ENCODE measurements at regions not wholly inside any gene's neighbourhood (a gene's known extent, or its start where the extent isn't known, plus 50 kb on each side); places are given as distances from the start of the nearest gene placed in this dataset.
"Not testable (repeated sequence)": the region's sequence is repeated elsewhere in the genome, so short reads cannot be mapped to it uniquely, and the experiment has no call there.

DNA sequence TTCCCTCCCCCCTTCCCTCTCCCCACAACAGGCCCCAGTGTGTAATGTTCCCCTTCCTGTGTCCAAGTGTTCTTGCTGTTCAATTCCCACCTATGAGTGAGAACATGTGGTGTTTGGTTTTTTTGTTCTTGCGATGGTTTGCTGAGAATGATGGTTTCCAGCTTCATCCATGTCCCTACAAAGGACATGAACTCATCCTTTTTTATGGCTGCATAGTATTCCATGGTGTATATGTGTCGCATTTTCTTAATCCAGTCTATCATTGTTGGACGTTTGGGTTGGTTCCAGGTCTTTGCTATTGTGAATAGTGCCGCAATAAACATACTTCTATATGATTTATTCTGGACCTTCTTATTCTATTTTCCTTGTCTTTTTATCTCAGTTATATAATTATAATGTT is 165.2 kb upstream of the SLC35G4 start:
- H3K4me3 Mint-ChIP-seq; H3K36me3 ChIP-seq (ENCODE audit: control insufficient read depth, insufficient read depth, low read length); H3K27me3 ChIP-seq (ENCODE audit: control insufficient read depth, insufficient read depth, low read length); H3K27ac Mint-ChIP-seq; H3K4me1 ChIP-seq (ENCODE audit: control insufficient read depth, insufficient read depth, low read length, poor library complexity, severe bottlenecking); H3K9me3 ChIP-seq (ENCODE audit: control insufficient read depth in 2 of 2, low read length in 2 of 2); H3K4me3 ChIP-seq (ENCODE audit: low read depth, low read length); DNase-seq; ATAC-seq (ENCODE audit: low read depth in 2 of 2); H3K4me1 Mint-ChIP-seq; H3K27ac ChIP-seq (ENCODE audit: insufficient read depth, low read length, poor library complexity, severe bottlenecking); H3K36me3 Mint-ChIP-seq; H3K27me3 Mint-ChIP-seq: not testable (repeated sequence)
- H3K9me3 Mint-ChIP-seq = peaks cover 0 to 16% (median 5%) of the 10 kb centered on the region in 7 donors

GRCh38 chr18:11437046-11437445 is 172.3 kb upstream of the SLC35G4 start:
- Mint-ChIP-seq H3K27me3 (no peaks in the 10 kb centered on the region), H3K4me3 (no peak overlapping the region), H3K9me3 (peaks cover 0 to 9% (median 3%) of the 10 kb centered on the region in 7 donors), H3K4me1 (no peaks in the 10 kb centered on the region), H3K27ac (no peak overlapping the region), H3K36me3 (no peaks in the 10 kb centered on the region)
- no peaks in the 10 kb centered on the region for H3K36me3 ChIP-seq (ENCODE audit: control insufficient read depth, insufficient read depth, low read length)
- no peak overlapping the region for H3K27ac ChIP-seq (ENCODE audit: insufficient read depth, low read length, poor library complexity, severe bottlenecking)
- no peak overlapping the region for H3K4me3 ChIP-seq (ENCODE audit: low read depth, low read length)
- no peaks in the 10 kb centered on the region for H3K27me3 ChIP-seq (ENCODE audit: control insufficient read depth, insufficient read depth, low read length)
- no peaks in the 10 kb centered on the region for H3K4me1 ChIP-seq (ENCODE audit: control insufficient read depth, insufficient read depth, low read length, poor library complexity, severe bottlenecking)
- no peaks in the 10 kb centered on the region for H3K9me3 ChIP-seq (ENCODE audit: control insufficient read depth in 2 of 2, low read length in 2 of 2)
- DNase-seq (no peak), ATAC-seq (ENCODE audit: low read depth in 2 of 2) (no peak)

GRCh38 chr18:11432360-11432811 is 177.0 kb upstream of the SLC35G4 start:
- no peak overlapping the region for H3K4me3 Mint-ChIP-seq
- Histone ChIP-seq H3K4me3 (ENCODE audit: low read depth, low read length) (no peak overlapping the region), H3K9me3 (ENCODE audit: control insufficient read depth in 2 of 2, low read length in 2 of 2) (no peaks in the 10 kb centered on the region), H3K27ac (ENCODE audit: insufficient read depth, low read length, poor library complexity, severe bottlenecking) (no peak overlapping the region), H3K4me1 (ENCODE audit: control insufficient read depth, insufficient read depth, low read length, poor library complexity, severe bottlenecking) (no peaks in the 10 kb centered on the region), H3K36me3 (ENCODE audit: control insufficient read depth, insufficient read depth, low read length) (no peaks in the 10 kb centered on the region), H3K27me3 (ENCODE audit: control insufficient read depth, insufficient read depth, low read length) (no peaks in the 10 kb centered on the region)
- H3K27ac Mint-ChIP-seq = no peak overlapping the region
- no peaks in the 10 kb centered on the region for H3K27me3 Mint-ChIP-seq
- peaks cover 2 to 20% (median 6%) of the 10 kb centered on the region in 7 donors for H3K9me3 Mint-ChIP-seq
- H3K4me1 Mint-ChIP-seq = no peaks in the 10 kb centered on the region
- ATAC-seq (ENCODE audit: low read depth in 2 of 2) (no peak), DNase-seq (no peak)
- no peaks in the 10 kb centered on the region for H3K36me3 Mint-ChIP-seq

DNA sequence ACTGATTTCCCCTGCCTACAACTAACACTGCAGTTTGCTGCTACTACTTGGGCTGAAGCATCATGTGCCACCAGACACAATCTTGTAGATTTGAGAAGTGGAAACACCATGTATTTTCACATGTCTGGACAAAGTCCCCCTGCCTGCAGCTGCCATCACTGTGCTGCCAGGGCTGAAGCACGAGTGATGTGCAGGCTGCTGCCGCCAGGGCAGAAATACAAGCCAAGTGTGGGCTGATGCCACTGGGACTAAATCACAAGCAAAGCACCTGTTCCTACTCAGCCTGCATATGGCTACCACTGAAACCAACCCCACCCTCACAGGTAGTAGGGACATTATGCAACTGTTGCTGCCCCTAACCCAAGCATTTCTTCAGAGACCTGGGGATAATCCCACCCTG is 179.5 kb upstream of the SLC35G4 start:
- H3K4me1 ChIP-seq (ENCODE audit: control insufficient read depth, insufficient read depth, low read length, poor library complexity, severe bottlenecking) = no peaks in the 10 kb centered on the region
- H3K4me3 Mint-ChIP-seq = no peak overlapping the region
- peaks cover 0 to 14% (median 2%) of the 10 kb centered on the region in 7 donors for H3K9me3 Mint-ChIP-seq
- no peak overlapping the region for H3K27ac Mint-ChIP-seq
- no peaks in the 10 kb centered on the region for H3K27me3 ChIP-seq (ENCODE audit: control insufficient read depth, insufficient read depth, low read length)
- H3K36me3 ChIP-seq (ENCODE audit: control insufficient read depth, insufficient read depth, low read length) = no peaks in the 10 kb centered on the region
- H3K27ac ChIP-seq (ENCODE audit: insufficient read depth, low read length, poor library complexity, severe bottlenecking) = no peak overlapping the region
- ATAC-seq (ENCODE audit: low read depth in 2 of 2) (no peak), DNase-seq (no peak)
- H3K36me3 Mint-ChIP-seq = no peaks in the 10 kb centered on the region
- H3K4me3 ChIP-seq (ENCODE audit: low read depth, low read length) = no peak overlapping the region
- H3K9me3 ChIP-seq (ENCODE audit: control insufficient read depth in 2 of 2, low read length in 2 of 2) = no peaks in the 10 kb centered on the region
- no peaks in the 10 kb centered on the region for H3K27me3 Mint-ChIP-seq
- H3K4me1 Mint-ChIP-seq = no peaks in the 10 kb centered on the region

DNA sequence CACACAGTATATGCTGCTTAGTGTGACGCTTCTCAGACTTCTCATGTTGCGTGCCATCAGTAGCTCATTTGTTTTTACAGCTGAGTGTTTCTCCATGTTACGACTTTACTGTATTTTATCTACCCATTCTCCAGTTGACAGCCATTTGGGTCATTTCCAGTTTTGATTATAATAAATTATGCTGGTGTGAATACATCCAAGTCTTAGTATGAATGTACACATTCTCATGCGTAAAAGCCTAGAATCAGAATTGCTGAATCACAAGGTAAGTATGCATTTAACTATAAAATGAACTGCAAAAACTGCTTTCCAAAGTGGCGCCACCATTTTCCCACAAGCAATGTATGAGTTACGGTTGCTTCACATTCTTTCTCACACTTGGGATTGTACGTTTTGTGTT is 184.2 kb upstream of the SLC35G4 start:
- no peak for ATAC-seq (ENCODE audit: low read depth in 2 of 2)
- H3K36me3 Mint-ChIP-seq = no peaks in the 10 kb centered on the region
- no peaks in the 10 kb centered on the region for H3K27me3 ChIP-seq (ENCODE audit: control insufficient read depth, insufficient read depth, low read length)
- H3K27ac Mint-ChIP-seq = no peak overlapping the region
- H3K9me3 ChIP-seq (ENCODE audit: control insufficient read depth in 2 of 2, low read length in 2 of 2) = no peaks in the 10 kb centered on the region
- no peaks in the 10 kb centered on the region for H3K36me3 ChIP-seq (ENCODE audit: control insufficient read depth, insufficient read depth, low read length)
- no peak overlapping the region for H3K4me3 ChIP-seq (ENCODE audit: low read depth, low read length)
- H3K4me1 Mint-ChIP-seq = no peaks in the 10 kb centered on the region
- H3K27me3 Mint-ChIP-seq = no peaks in the 10 kb centered on the region
- no peak for DNase-seq
- H3K4me1 ChIP-seq (ENCODE audit: control insufficient read depth, insufficient read depth, low read length, poor library complexity, severe bottlenecking) = no peaks in the 10 kb centered on the region
- no peak overlapping the region for H3K27ac ChIP-seq (ENCODE audit: insufficient read depth, low read length, poor library complexity, severe bottlenecking)
- H3K9me3 Mint-ChIP-seq = peaks cover 0 to 7% (median 5%) of the 10 kb centered on the region in 7 donors
- H3K4me3 Mint-ChIP-seq = no peak overlapping the region

DNA sequence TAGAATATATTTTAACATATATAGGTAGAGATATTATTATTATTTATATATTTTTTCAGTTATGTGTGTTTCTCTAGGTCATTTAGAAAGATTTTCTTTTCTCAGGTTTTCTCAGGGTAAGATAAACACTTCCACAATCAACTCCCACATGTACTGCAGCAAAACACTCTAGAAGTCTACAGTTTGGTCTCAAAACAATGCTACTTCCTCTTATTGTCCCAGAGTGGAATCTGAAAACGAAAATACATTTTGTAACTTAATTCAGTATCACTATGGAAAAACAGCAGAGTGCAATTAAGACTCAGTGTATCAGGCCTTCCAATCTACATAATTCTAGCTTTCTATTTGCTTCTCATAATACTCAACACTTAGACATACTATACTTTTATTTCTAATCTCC is 190.1 kb upstream of the SLC35G4 start:
- Mint-ChIP-seq H3K27me3 (no peaks in the 10 kb centered on the region), H3K9me3 (peaks cover 0 to 7% (median 5%) of the 10 kb centered on the region in 7 donors), H3K27ac (no peak overlapping the region), H3K4me1 (no peaks in the 10 kb centered on the region), H3K36me3 (no peaks in the 10 kb centered on the region), H3K4me3 (no peak overlapping the region)
- Histone ChIP-seq H3K4me1 (ENCODE audit: control insufficient read depth, insufficient read depth, low read length, poor library complexity, severe bottlenecking) (no peaks in the 10 kb centered on the region), H3K27me3 (ENCODE audit: control insufficient read depth, insufficient read depth, low read length) (no peaks in the 10 kb centered on the region), H3K4me3 (ENCODE audit: low read depth, low read length) (no peak overlapping the region), H3K9me3 (ENCODE audit: control insufficient read depth in 2 of 2, low read length in 2 of 2) (no peaks in the 10 kb centered on the region), H3K27ac (ENCODE audit: insufficient read depth, low read length, poor library complexity, severe bottlenecking) (no peak overlapping the region), H3K36me3 (ENCODE audit: control insufficient read depth, insufficient read depth, low read length) (no peaks in the 10 kb centered on the region)
- ATAC-seq (ENCODE audit: low read depth in 2 of 2) = no peak
- DNase-seq = no peak

DNA sequence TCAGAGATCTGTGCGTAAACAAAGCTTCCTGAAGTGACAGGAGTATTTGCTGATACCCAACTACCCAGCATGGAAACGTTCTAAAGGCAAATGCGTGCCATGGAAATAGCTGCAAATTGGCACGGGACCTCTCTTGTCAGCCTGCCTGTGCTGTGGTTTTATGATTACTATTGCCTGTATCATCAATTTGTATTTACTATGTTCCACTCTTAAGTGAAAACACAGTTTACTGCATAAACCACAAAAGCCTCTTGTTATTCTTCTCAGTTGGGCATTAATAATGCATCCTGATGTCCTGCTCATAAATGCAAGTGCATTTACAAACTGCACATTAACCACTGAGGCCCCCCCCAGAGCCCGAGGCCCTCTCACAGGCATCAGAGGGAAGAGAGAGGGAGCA is 196.6 kb upstream of the SLC35G4 start:
- H3K36me3 Mint-ChIP-seq = no peaks in the 10 kb centered on the region
- Histone ChIP-seq H3K36me3 (ENCODE audit: control insufficient read depth, insufficient read depth, low read length) (no peaks in the 10 kb centered on the region), H3K27ac (ENCODE audit: insufficient read depth, low read length, poor library complexity, severe bottlenecking) (no peak overlapping the region), H3K9me3 (ENCODE audit: control insufficient read depth in 2 of 2, low read length in 2 of 2) (no peaks in the 10 kb centered on the region), H3K4me1 (ENCODE audit: control insufficient read depth, insufficient read depth, low read length, poor library complexity, severe bottlenecking) (no peaks in the 10 kb centered on the region), H3K4me3 (ENCODE audit: low read depth, low read length) (no peak overlapping the region), H3K27me3 (ENCODE audit: control insufficient read depth, insufficient read depth, low read length) (no peaks in the 10 kb centered on the region)
- H3K4me1 Mint-ChIP-seq = no peaks in the 10 kb centered on the region
- ATAC-seq (ENCODE audit: low read depth in 2 of 2) (no peak), DNase-seq (no peak)
- peaks cover 0 to 12% (median 0%) of the 10 kb centered on the region in 7 donors for H3K9me3 Mint-ChIP-seq
- H3K27me3 Mint-ChIP-seq = no peaks in the 10 kb centered on the region
- no peak overlapping the region for H3K4me3 Mint-ChIP-seq
- no peak overlapping the region for H3K27ac Mint-ChIP-seq

DNA sequence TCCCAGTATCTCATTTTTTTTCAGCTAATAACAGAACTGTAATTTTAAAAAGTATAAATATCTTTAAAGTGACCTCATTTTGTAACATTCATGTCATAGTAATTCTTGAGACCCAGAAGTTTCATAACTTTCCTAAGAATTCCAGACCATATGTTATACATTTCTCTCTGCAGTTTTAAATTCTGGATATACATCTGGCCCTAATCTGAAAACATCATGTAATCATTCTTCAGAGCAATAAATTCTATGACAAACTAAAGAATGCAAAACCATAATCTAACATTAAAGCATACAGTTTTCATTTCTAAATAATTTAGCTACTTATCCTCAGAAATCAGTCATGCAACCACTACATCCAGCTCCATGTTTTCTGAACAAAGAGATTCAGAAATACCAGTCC is 198.3 kb upstream of the SLC35G4 start:
- no peak overlapping the region for H3K27ac Mint-ChIP-seq
- H3K4me3 ChIP-seq (ENCODE audit: low read depth, low read length) = no peak overlapping the region
- no peak overlapping the region for H3K4me3 Mint-ChIP-seq
- peaks cover 0 to 9% (median 0%) of the 10 kb centered on the region in 7 donors for H3K9me3 Mint-ChIP-seq
- no peak overlapping the region for H3K27ac ChIP-seq (ENCODE audit: insufficient read depth, low read length, poor library complexity, severe bottlenecking)
- H3K27me3 ChIP-seq (ENCODE audit: control insufficient read depth, insufficient read depth, low read length) = no peaks in the 10 kb centered on the region
- H3K4me1 Mint-ChIP-seq = no peaks in the 10 kb centered on the region
- no peaks in the 10 kb centered on the region for H3K9me3 ChIP-seq (ENCODE audit: control insufficient read depth in 2 of 2, low read length in 2 of 2)
- no peaks in the 10 kb centered on the region for H3K27me3 Mint-ChIP-seq
- H3K36me3 Mint-ChIP-seq = no peaks in the 10 kb centered on the region
- H3K4me1 ChIP-seq (ENCODE audit: control insufficient read depth, insufficient read depth, low read length, poor library complexity, severe bottlenecking) = no peaks in the 10 kb centered on the region
- DNase-seq = no peak
- H3K36me3 ChIP-seq (ENCODE audit: control insufficient read depth, insufficient read depth, low read length) = no peaks in the 10 kb centered on the region
- no peak for ATAC-seq (ENCODE audit: low read depth in 2 of 2)
